Endodermal cell (in vitro differentiated cells): ENCODE measurements at regions not wholly inside any gene's neighbourhood (a gene's known extent, or its start where the extent isn't known, plus 50 kb on each side); places are given as distances from the start of the nearest gene placed in this dataset.

Experiments
- DNase-seq: peaks from one replicate; pipeline ENCODE4 v3.0.0-alpha.2; 2017
- H3K27ac ChIP-seq: 2 replicates; pipeline ENCODE4 v1.5.1; 2013; ENCODE audit warnings: mild to moderate bottlenecking, low read depth, low read length, moderate library complexity
- H3K27me3 ChIP-seq: 2 replicates; pipeline ENCODE4 v1.6.1; 2013; ENCODE audit warnings: mild to moderate bottlenecking, low read length, moderate library complexity; ENCODE audit not compliant: insufficient read depth, control insufficient read depth, poor library complexity, severe bottlenecking
- H3K36me3 ChIP-seq: 2 replicates; pipeline ENCODE4 v1.7.0; 2013; ENCODE audit warnings: mild to moderate bottlenecking, low read length, moderate library complexity; ENCODE audit not compliant: control insufficient read depth, insufficient read depth
- H3K4me1 ChIP-seq: one replicate; pipeline ENCODE4 v1.7.0; 2013; ENCODE audit warnings: low read length; ENCODE audit not compliant: control insufficient read depth, insufficient read depth
- H3K4me3 ChIP-seq: 2 replicates; pipeline ENCODE4 v1.5.1; 2013; ENCODE audit warnings: mild to moderate bottlenecking, low read length, moderate library complexity
- H3K9ac ChIP-seq: 2 replicates; pipeline ENCODE4 v1.6.1; 2013; ENCODE audit warnings: mild to moderate bottlenecking, low read length, moderate library complexity; ENCODE audit not compliant: poor library complexity, severe bottlenecking; ENCODE audit errors: extremely low read depth
- H3K9me3 ChIP-seq: 2 replicates; pipeline ENCODE4 v1.6.1; 2013; ENCODE audit warnings: mild to moderate bottlenecking, low read length, moderate library complexity; ENCODE audit not compliant: control insufficient read depth
- H3K27ac Mint-ChIP-seq: 2 replicates; pipeline ENCODE4 v1.8.0; 2020; ENCODE audit warnings: mixed read lengths
- H3K27me3 Mint-ChIP-seq: 2 replicates; pipeline ENCODE4 v1.8.0; 2021; ENCODE audit warnings: mild to moderate bottlenecking, mixed read lengths; ENCODE audit not compliant: insufficient read depth
- H3K36me3 Mint-ChIP-seq: 2 replicates; pipeline ENCODE4 v1.8.0; 2020; ENCODE audit warnings: low read depth, mixed read lengths
- H3K4me1 Mint-ChIP-seq: 2 replicates; pipeline ENCODE4 v1.8.0; 2020; ENCODE audit warnings: mixed read lengths
- H3K4me3 Mint-ChIP-seq: 2 replicates; pipeline ENCODE4 v1.8.0; 2020; ENCODE audit warnings: mild to moderate bottlenecking, moderate library complexity, mixed read lengths
- H3K9me3 Mint-ChIP-seq: 2 replicates; pipeline ENCODE4 v1.8.0; 2020; ENCODE audit warnings: mild to moderate bottlenecking, mixed read lengths
- CTCF ChIP-seq: fragments of 200-600 bp; sonication (generic); conservative IDR thresholded peaks from 2 replicates; pipeline ENCODE4 v1.5.0; 2021; ENCODE audit warnings: antibody characterized with exemption, mild to moderate bottlenecking
- WGBS, 2 experiments: methylation state at CpG; one replicate each; pipeline versions ENCODE4 v1.1.5 to v1.1.7; 2013; ENCODE audit warnings: missing lambda C conversion rate in 2 of 2, mixed read lengths in 1 of 2; ENCODE audit not compliant: insufficient coverage in 1 of 2, insufficient read length in 1 of 2; 5-methylcytosine and 5-hydroxymethylcytosine counted together

- 93 to 100% methylated on average over 1 of the region's 1 CpG for WGBS, 2 experiments
- Histone ChIP-seq H3K36me3 (no peaks in the 10 kb centered on the region), H3K4me1 (no peaks in the 10 kb centered on the region), H3K27me3 (no peaks in the 10 kb centered on the region), H3K9me3 (no peaks in the 10 kb centered on the region), H3K27ac (no peak overlapping the region), H3K4me3 (no peak overlapping the region), H3K9ac (no peak overlapping the region)
- Mint-ChIP-seq H3K27ac (no peak overlapping the region), H3K27me3 (no peaks in the 10 kb centered on the region), H3K4me3 (no peak overlapping the region), H3K4me1 (no peaks in the 10 kb centered on the region), H3K9me3 (peaks cover 1% of the 10 kb centered on the region), H3K36me3 (no peaks in the 10 kb centered on the region)
- no peak for DNase-seq
- TF ChIP-seq CTCF, result no peak
Measured at GRCh38 chr13:38429916-38430315, 80.3 kb downstream of the UFM1 start.

GRCh38 chr13:38430796-38431195 lies 81.1 kb downstream of the UFM1 start:
- Histone ChIP-seq H3K9me3 (no peaks in the 10 kb centered on the region), H3K9ac (no peak overlapping the region), H3K27me3 (no peaks in the 10 kb centered on the region), H3K4me3 (no peak overlapping the region), H3K36me3 (no peaks in the 10 kb centered on the region), H3K27ac (no peak overlapping the region), H3K4me1 (no peaks in the 10 kb centered on the region)
- no peak for TF ChIP-seq CTCF
- no peaks in the 10 kb centered on the region for H3K36me3 Mint-ChIP-seq
- H3K27me3 Mint-ChIP-seq, result no peaks in the 10 kb centered on the region
- no peak overlapping the region for H3K27ac Mint-ChIP-seq
- no peak overlapping the region for H3K4me3 Mint-ChIP-seq
- WGBS, 2 experiments, result 100% methylated on average over 1 of the region's 1 CpG; no CpG with 5 or more reads in 1 of the 2 experiments
- DNase-seq, result no peak
- H3K9me3 Mint-ChIP-seq, result peaks cover 1% of the 10 kb centered on the region
- H3K4me1 Mint-ChIP-seq, result no peaks in the 10 kb centered on the region

- Histone ChIP-seq H3K9me3 (no peaks in the 10 kb centered on the region), H3K36me3 (no peaks in the 10 kb centered on the region), H3K9ac (no peak overlapping the region), H3K27me3 (no peaks in the 10 kb centered on the region), H3K4me3 (no peak overlapping the region), H3K27ac (no peak overlapping the region), H3K4me1 (no peaks in the 10 kb centered on the region)
- WGBS, 2 experiments, result 60 to 81% methylated on average over 1 to 2 of the region's 4 CpGs
- no peak overlapping the region for H3K27ac Mint-ChIP-seq
- H3K4me1 Mint-ChIP-seq, result peaks cover 4% of the 10 kb centered on the region
- H3K36me3 Mint-ChIP-seq, result no peaks in the 10 kb centered on the region
- H3K27me3 Mint-ChIP-seq, result no peaks in the 10 kb centered on the region
- TF ChIP-seq CTCF, result no peak
- H3K4me3 Mint-ChIP-seq, result no peak overlapping the region
- H3K9me3 Mint-ChIP-seq, result no peaks in the 10 kb centered on the region
- DNase-seq, result no peak
Measured at GRCh38 chr13:38440666-38441065, 91.0 kb downstream of the UFM1 start.
